Tibial nerve (tissue), 4 donors: ENCODE measurements at regions not wholly inside any gene's neighbourhood (a gene's known extent, or its start where the extent isn't known, plus 50 kb on each side); places are given as distances from the start of the nearest gene placed in this dataset.

Experiments used
- EP300 ChIP-seq, 2 donors: sonication (generic); formaldehyde crosslinking; IDR thresholded peaks; one replicate each; pipeline ENCODE4 v1.6.1; 2017; ENCODE audit warnings: antibody characterized with exemption in 2 of 2, mild to moderate bottlenecking in 1 of 2
- POLR2A ChIP-seq, 2 donors: fragments of 450-650 bp; IDR thresholded peaks; one replicate each; pipeline ENCODE4 v1.6.1; 2017; ENCODE audit warnings: antibody characterized with exemption in 2 of 2, mild to moderate bottlenecking in 2 of 2, moderate library complexity in 2 of 2
- TF ChIP-seq, protein P1 (sequence below), 5 experiments: fragments of 200-600 bp in 3 of 5; fragments of 450-650 bp in 2 of 5; sonication (generic) in 3 of 5; IDR thresholded peaks; one replicate each; pipeline ENCODE4 v1.5.1; 2016 to 2019; ENCODE audit warnings: antibody characterized with exemption in 5 of 5, mild to moderate bottlenecking in 3 of 5, moderate library complexity in 2 of 5

DNA sequence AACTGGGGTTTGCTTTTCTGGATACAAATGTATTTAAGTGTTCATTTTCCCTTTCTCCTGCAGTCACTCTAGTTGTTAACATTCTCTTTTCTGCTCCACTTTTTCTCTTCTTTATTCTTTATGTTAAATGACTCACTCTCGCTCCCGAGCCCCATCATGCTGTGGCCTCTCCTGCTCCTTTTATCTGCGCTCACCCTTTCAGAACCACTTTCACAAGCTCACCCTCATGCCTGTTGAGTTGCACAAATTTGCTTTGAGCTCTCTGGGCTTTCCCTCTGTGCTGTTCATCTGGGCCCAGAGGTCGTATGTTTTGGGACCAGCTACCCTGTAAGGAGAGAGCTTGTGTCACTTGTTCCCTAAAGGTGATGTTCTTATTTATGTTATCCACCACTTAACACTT lies 98.1 kb upstream of the ASCC3 start:
- TF ChIP-seq, protein P1, sequence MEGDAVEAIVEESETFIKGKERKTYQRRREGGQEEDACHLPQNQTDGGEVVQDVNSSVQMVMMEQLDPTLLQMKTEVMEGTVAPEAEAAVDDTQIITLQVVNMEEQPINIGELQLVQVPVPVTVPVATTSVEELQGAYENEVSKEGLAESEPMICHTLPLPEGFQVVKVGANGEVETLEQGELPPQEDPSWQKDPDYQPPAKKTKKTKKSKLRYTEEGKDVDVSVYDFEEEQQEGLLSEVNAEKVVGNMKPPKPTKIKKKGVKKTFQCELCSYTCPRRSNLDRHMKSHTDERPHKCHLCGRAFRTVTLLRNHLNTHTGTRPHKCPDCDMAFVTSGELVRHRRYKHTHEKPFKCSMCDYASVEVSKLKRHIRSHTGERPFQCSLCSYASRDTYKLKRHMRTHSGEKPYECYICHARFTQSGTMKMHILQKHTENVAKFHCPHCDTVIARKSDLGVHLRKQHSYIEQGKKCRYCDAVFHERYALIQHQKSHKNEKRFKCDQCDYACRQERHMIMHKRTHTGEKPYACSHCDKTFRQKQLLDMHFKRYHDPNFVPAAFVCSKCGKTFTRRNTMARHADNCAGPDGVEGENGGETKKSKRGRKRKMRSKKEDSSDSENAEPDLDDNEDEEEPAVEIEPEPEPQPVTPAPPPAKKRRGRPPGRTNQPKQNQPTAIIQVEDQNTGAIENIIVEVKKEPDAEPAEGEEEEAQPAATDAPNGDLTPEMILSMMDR (IDR thresholded peaks at IDR 0.05) = no peak
- TF ChIP-seq POLR2A (IDR thresholded peaks at IDR 0.05) (no peak), EP300 (IDR thresholded peaks at IDR 0.05) (no peak)
